ENCODE measurements at regions not wholly inside any gene's neighbourhood (a gene's known extent, or its start where the extent isn't known, plus 50 kb on each side); places are given as distances from the start of the nearest gene placed in this dataset.

GRCh38 chr1:239784896-239785295, 306.8 kb upstream of the FMN2 start:
- Mint-ChIP-seq H3K27ac (no peak overlapping the region), H3K27me3 (ENCODE audit: low read depth) (no peaks in the 10 kb centered on the region), H3K9me3 (peaks cover 25% of the 10 kb centered on the region), H3K36me3 (peaks cover 12% of the 10 kb centered on the region), H3K4me1 (peaks cover 21% of the 10 kb centered on the region), H3K4me3 (no peak overlapping the region)
- ATAC-seq (no peak), DNase-seq (ENCODE audit: low spot score) (no peak)
- TF ChIP-seq, protein P1, sequence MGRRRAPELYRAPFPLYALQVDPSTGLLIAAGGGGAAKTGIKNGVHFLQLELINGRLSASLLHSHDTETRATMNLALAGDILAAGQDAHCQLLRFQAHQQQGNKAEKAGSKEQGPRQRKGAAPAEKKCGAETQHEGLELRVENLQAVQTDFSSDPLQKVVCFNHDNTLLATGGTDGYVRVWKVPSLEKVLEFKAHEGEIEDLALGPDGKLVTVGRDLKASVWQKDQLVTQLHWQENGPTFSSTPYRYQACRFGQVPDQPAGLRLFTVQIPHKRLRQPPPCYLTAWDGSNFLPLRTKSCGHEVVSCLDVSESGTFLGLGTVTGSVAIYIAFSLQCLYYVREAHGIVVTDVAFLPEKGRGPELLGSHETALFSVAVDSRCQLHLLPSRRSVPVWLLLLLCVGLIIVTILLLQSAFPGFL (CRISPR knock-in tag; IDR thresholded peaks at IDR 0.05; ENCODE audit: borderline replicate concordance), result no peak
- TF ChIP-seq MYBL2 (CRISPR knock-in tag; IDR thresholded peaks at IDR 0.05) (no peak), CBFB (CRISPR knock-in tag; IDR thresholded peaks at IDR 0.05; ENCODE audit: low read depth) (no peak), ZNF671 (CRISPR knock-in tag; IDR thresholded peaks at IDR 0.05) (no peak), SP1 (CRISPR knock-in tag; conservative IDR thresholded peaks at IDR 0.05) (no peak), NFE2L1 (CRISPR knock-in tag; IDR thresholded peaks at IDR 0.05) (no peak), NR3C1 (CRISPR knock-in tag; conservative IDR thresholded peaks at IDR 0.05; ENCODE audit: low read depth) (no peak)
- ChIA-PET POLR2A (no interaction called here), CTCF (no interaction called here)

- ATAC-seq (no peak), DNase-seq (ENCODE audit: low spot score) (no peak)
- Mint-ChIP-seq H3K4me1 (peaks cover 22% of the 10 kb centered on the region), H3K4me3 (no peak overlapping the region), H3K27me3 (ENCODE audit: low read depth) (no peaks in the 10 kb centered on the region), H3K36me3 (peaks cover 12% of the 10 kb centered on the region), H3K9me3 (peaks cover 31% of the 10 kb centered on the region), H3K27ac (no peak overlapping the region)
- TF ChIP-seq GRHL2 (CRISPR knock-in tag; IDR thresholded peaks at IDR 0.05; ENCODE audit: insufficient replicate concordance, severe bottlenecking) (no peak), HMGA2 (CRISPR knock-in tag; IDR thresholded peaks at IDR 0.05) (no peak), TP53 (CRISPR knock-in tag; IDR thresholded peaks at IDR 0.05) (no peak), MAX (CRISPR knock-in tag; IDR thresholded peaks at IDR 0.05) (no peak), TEAD1 (CRISPR knock-in tag; IDR thresholded peaks at IDR 0.05) (no peak), TCF7 (CRISPR knock-in tag; IDR thresholded peaks at IDR 0.05; ENCODE audit: low read depth) (no peak), ZNF219 (CRISPR knock-in tag; IDR thresholded peaks at IDR 0.05; ENCODE audit: borderline replicate concordance) (no peak), SOX15 (CRISPR knock-in tag; IDR thresholded peaks at IDR 0.05) (no peak), E2F5 (CRISPR knock-in tag; IDR thresholded peaks at IDR 0.05) (no peak), PRRX2 (CRISPR knock-in tag; IDR thresholded peaks at IDR 0.05) (no peak)
- TF ChIP-seq, protein P2, sequence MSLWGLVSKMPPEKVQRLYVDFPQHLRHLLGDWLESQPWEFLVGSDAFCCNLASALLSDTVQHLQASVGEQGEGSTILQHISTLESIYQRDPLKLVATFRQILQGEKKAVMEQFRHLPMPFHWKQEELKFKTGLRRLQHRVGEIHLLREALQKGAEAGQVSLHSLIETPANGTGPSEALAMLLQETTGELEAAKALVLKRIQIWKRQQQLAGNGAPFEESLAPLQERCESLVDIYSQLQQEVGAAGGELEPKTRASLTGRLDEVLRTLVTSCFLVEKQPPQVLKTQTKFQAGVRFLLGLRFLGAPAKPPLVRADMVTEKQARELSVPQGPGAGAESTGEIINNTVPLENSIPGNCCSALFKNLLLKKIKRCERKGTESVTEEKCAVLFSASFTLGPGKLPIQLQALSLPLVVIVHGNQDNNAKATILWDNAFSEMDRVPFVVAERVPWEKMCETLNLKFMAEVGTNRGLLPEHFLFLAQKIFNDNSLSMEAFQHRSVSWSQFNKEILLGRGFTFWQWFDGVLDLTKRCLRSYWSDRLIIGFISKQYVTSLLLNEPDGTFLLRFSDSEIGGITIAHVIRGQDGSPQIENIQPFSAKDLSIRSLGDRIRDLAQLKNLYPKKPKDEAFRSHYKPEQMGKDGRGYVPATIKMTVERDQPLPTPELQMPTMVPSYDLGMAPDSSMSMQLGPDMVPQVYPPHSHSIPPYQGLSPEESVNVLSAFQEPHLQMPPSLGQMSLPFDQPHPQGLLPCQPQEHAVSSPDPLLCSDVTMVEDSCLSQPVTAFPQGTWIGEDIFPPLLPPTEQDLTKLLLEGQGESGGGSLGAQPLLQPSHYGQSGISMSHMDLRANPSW (CRISPR knock-in tag; conservative IDR thresholded peaks at IDR 0.05; ENCODE audit: low read depth), result no peak
- TF ChIP-seq, protein P3, sequence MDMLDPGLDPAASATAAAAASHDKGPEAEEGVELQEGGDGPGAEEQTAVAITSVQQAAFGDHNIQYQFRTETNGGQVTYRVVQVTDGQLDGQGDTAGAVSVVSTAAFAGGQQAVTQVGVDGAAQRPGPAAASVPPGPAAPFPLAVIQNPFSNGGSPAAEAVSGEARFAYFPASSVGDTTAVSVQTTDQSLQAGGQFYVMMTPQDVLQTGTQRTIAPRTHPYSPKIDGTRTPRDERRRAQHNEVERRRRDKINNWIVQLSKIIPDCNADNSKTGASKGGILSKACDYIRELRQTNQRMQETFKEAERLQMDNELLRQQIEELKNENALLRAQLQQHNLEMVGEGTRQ (CRISPR knock-in tag; IDR thresholded peaks at IDR 0.05), result no peak
- ChIA-PET CTCF (interaction anchor here (0.6 kb wide), 1 partner anchor 209 kb away, joined by 3 read pairs; no protein-coding TSS in a partner anchor), POLR2A (no interaction called here)
These were observed 306.1 kb upstream of the FMN2 start for GRCh38 chr1:239785576-239785975.

GRCh38 chr1:239786464-239786863, 305.2 kb upstream of the FMN2 start:
- Mint-ChIP-seq H3K27me3 (ENCODE audit: low read depth) (no peaks in the 10 kb centered on the region), H3K4me3 (no peak overlapping the region), H3K27ac (peak overlapping the region; percentile 0; the same call in 1 of the 2 replicates), H3K36me3 (peaks cover 6% of the 10 kb centered on the region), H3K9me3 (peaks cover 23% of the 10 kb centered on the region), H3K4me1 (peaks cover 22% of the 10 kb centered on the region)
- CTCF ChIA-PET, result no interaction called here
- POLR2A ChIA-PET, result no interaction called here
- DNase-seq (ENCODE audit: low spot score) (peak; percentile 74), ATAC-seq (peak; percentile 94)
- TF ChIP-seq E2F4 (CRISPR knock-in tag; IDR thresholded peaks at IDR 0.05; ENCODE audit: borderline replicate concordance, low read depth) (no peak), MAX (CRISPR knock-in tag; IDR thresholded peaks at IDR 0.05) (peak; percentile 57; the same call in 1 of the 2 replicates)

Measured in WTC11 (cell line).